IPS DF 6.9 (cell line): ENCODE measurements at regions not wholly inside any gene's neighbourhood (a gene's known extent, or its start where the extent isn't known, plus 50 kb on each side); places are given as distances from the start of the nearest gene placed in this dataset.

Source experiments
- DNase-seq: peaks from one replicate; pipeline ENCODE4 v3.0.0-alpha.2; 2013; ENCODE audit warnings: low read depth, low spot score
- H3K27ac ChIP-seq: one replicate; pipeline ENCODE4 v1.5.1; 2013; ENCODE audit warnings: low read length, control low read depth
- H3K27me3 ChIP-seq: 2 replicates; pipeline ENCODE4 v1.6.1; 2013; ENCODE audit warnings: mild to moderate bottlenecking, low read length; ENCODE audit not compliant: control insufficient read depth, insufficient read depth
- H3K36me3 ChIP-seq: 2 replicates; pipeline ENCODE4 v1.6.1; 2013; ENCODE audit warnings: low read length; ENCODE audit not compliant: control insufficient read depth, insufficient read depth
- H3K4me1 ChIP-seq: 2 replicates; pipeline ENCODE4 v1.6.1; 2013; ENCODE audit warnings: low read length; ENCODE audit not compliant: control insufficient read depth, insufficient read depth
- H3K4me3 ChIP-seq: 2 replicates; pipeline ENCODE4 v1.5.1; 2013; ENCODE audit warnings: mild to moderate bottlenecking, low read length
- H3K9me3 ChIP-seq: 2 replicates; pipeline ENCODE4 v1.6.1; 2013; ENCODE audit warnings: low read length, inconsistent platforms; ENCODE audit not compliant: control insufficient read depth, insufficient read depth
- WGBS: extraction: QIAGEN DNeasy Blood & Tissue Kit; methylation state at CpG from one replicate; pipeline ENCODE4 v1.1.7; 2013; ENCODE audit warnings: mixed read lengths, missing lambda C conversion rate; ENCODE audit not compliant: insufficient read length, insufficient coverage; 5-methylcytosine and 5-hydroxymethylcytosine counted together

- no CpG with 5 or more reads among the region's 4 CpGs for WGBS
- no peaks in the 10 kb centered on the region for H3K36me3 ChIP-seq
- no peak overlapping the region for H3K27ac ChIP-seq
- no peak for DNase-seq
- H3K27me3 ChIP-seq: no peaks in the 10 kb centered on the region
- no peaks in the 10 kb centered on the region for H3K4me1 ChIP-seq
- H3K4me3 ChIP-seq: no peak overlapping the region
- H3K9me3 ChIP-seq: no peaks in the 10 kb centered on the region
These were observed 699.3 kb downstream of the NR4A2 start for GRCh38 chr2:155633060-155633839.

- no peaks in the 10 kb centered on the region for H3K27me3 ChIP-seq
- no peak overlapping the region for H3K4me3 ChIP-seq
- H3K9me3 ChIP-seq: no peaks in the 10 kb centered on the region
- no peaks in the 10 kb centered on the region for H3K4me1 ChIP-seq
- DNase-seq: no peak
- H3K27ac ChIP-seq: no peak overlapping the region
- no CpG with 5 or more reads among the region's 5 CpGs for WGBS
- H3K36me3 ChIP-seq: no peaks in the 10 kb centered on the region
These were observed 701.8 kb downstream of the NR4A2 start for GRCh38 chr2:155630760-155631159.

GRCh38 chr2:155622443-155622842, 710.1 kb downstream of the NR4A2 start:
- no CpG with 5 or more reads among the region's 1 CpG for WGBS

GRCh38 chr2:155600914-155601760, 731.4 kb downstream of the NR4A2 start:
- Histone ChIP-seq H3K27me3 (no peaks in the 10 kb centered on the region), H3K4me3 (no peak overlapping the region), H3K4me1 (no peaks in the 10 kb centered on the region), H3K27ac (no peak overlapping the region), H3K9me3 (no peaks in the 10 kb centered on the region), H3K36me3 (no peaks in the 10 kb centered on the region)
- no CpG with 5 or more reads among the region's 10 CpGs for WGBS
- DNase-seq: no peak

More at GRCh38 chr2:155622443-155622842, 710.1 kb downstream of the NR4A2 start:
- Histone ChIP-seq H3K36me3 (no peaks in the 10 kb centered on the region), H3K9me3 (no peaks in the 10 kb centered on the region), H3K4me1 (no peaks in the 10 kb centered on the region), H3K4me3 (no peak overlapping the region), H3K27ac (no peak overlapping the region), H3K27me3 (no peaks in the 10 kb centered on the region)
- DNase-seq: no peak

GRCh38 chr2:155600296-155600695, 732.2 kb downstream of the NR4A2 start:
- H3K4me3 ChIP-seq: no peak overlapping the region
- no CpG with 5 or more reads among the region's 10 CpGs for WGBS
- H3K9me3 ChIP-seq: no peaks in the 10 kb centered on the region
- H3K27me3 ChIP-seq: no peaks in the 10 kb centered on the region
- H3K4me1 ChIP-seq: no peaks in the 10 kb centered on the region
- no peak overlapping the region for H3K27ac ChIP-seq
- no peak for DNase-seq
- H3K36me3 ChIP-seq: no peaks in the 10 kb centered on the region

- Histone ChIP-seq H3K27me3 (no peaks in the 10 kb centered on the region), H3K36me3 (no peaks in the 10 kb centered on the region), H3K9me3 (no peaks in the 10 kb centered on the region), H3K4me1 (no peaks in the 10 kb centered on the region), H3K27ac (no peak overlapping the region), H3K4me3 (no peak overlapping the region)
- no CpG with 5 or more reads among the region's 5 CpGs for WGBS
- no peak for DNase-seq
These were observed 732.7 kb downstream of the NR4A2 start for GRCh38 chr2:155599834-155600233.

- no peaks in the 10 kb centered on the region for H3K9me3 ChIP-seq
- no peak for DNase-seq
- WGBS: no CpG with 5 or more reads among the region's 2 CpGs
- no peak overlapping the region for H3K27ac ChIP-seq
- H3K36me3 ChIP-seq: no peaks in the 10 kb centered on the region
- no peak overlapping the region for H3K4me3 ChIP-seq
- H3K4me1 ChIP-seq: no peaks in the 10 kb centered on the region
- no peaks in the 10 kb centered on the region for H3K27me3 ChIP-seq
These were observed 748.8 kb downstream of the NR4A2 start for GRCh38 chr2:155583674-155584195.

- no peak for DNase-seq
- no CpG with 5 or more reads among the region's 1 CpG for WGBS
- H3K36me3 ChIP-seq: no peaks in the 10 kb centered on the region
- H3K4me3 ChIP-seq: no peak overlapping the region
- no peaks in the 10 kb centered on the region for H3K4me1 ChIP-seq
- H3K27ac ChIP-seq: no peak overlapping the region
- H3K9me3 ChIP-seq: no peaks in the 10 kb centered on the region
- no peaks in the 10 kb centered on the region for H3K27me3 ChIP-seq
These were observed 757.6 kb downstream of the NR4A2 start for GRCh38 chr2:155574941-155575340.

- H3K36me3 ChIP-seq: no peaks in the 10 kb centered on the region
- no CpG with 5 or more reads among the region's 3 CpGs for WGBS
- H3K4me1 ChIP-seq: no peaks in the 10 kb centered on the region
- H3K4me3 ChIP-seq: no peak overlapping the region
- no peak for DNase-seq
- H3K9me3 ChIP-seq: no peaks in the 10 kb centered on the region
- no peak overlapping the region for H3K27ac ChIP-seq
- H3K27me3 ChIP-seq: no peaks in the 10 kb centered on the region
These were observed 785.0 kb downstream of the NR4A2 start for GRCh38 chr2:155547571-155547970.

- H3K27me3 ChIP-seq: no peaks in the 10 kb centered on the region
- DNase-seq: no peak
These were observed 785.6 kb downstream of the NR4A2 start for GRCh38 chr2:155546721-155547555.

More at GRCh38 chr2:155546721-155547555, 785.6 kb downstream of the NR4A2 start:
- Histone ChIP-seq H3K27ac (no peak overlapping the region), H3K4me1 (no peaks in the 10 kb centered on the region), H3K4me3 (no peak overlapping the region), H3K9me3 (no peaks in the 10 kb centered on the region), H3K36me3 (no peaks in the 10 kb centered on the region)
- WGBS: no CpG with 5 or more reads among the region's 11 CpGs
